Tibial artery (tissue), 4 donors: ENCODE measurements at regions not wholly inside any gene's neighbourhood (a gene's known extent, or its start where the extent isn't known, plus 50 kb on each side); places are given as distances from the start of the nearest gene placed in this dataset.

ENCODE experiments used
- DNase-seq, 2 donors: peaks; one replicate each; pipeline ENCODE4 v3.0.0-alpha.2; 2019
- H3K27ac ChIP-seq, 2 donors: fragments of 200-600 bp; sonication (generic) in 1 of 2; 1 replicate in 1 of 2; 2 replicates in 1 of 2; pipeline ENCODE4 v1.5.1; 2018 to 2019; ENCODE audit warnings: mild to moderate bottlenecking in 1 of 2
- H3K27me3 ChIP-seq, 2 donors: fragments of 200-600 bp; sonication (generic) in 1 of 2; one replicate each; pipeline versions ENCODE4 v1.5.1 to v1.6.0; 2016 to 2019
- H3K36me3 ChIP-seq, 3 donors: fragments of 200-600 bp; sonication (generic) in 2 of 3; one replicate each; pipeline ENCODE4 v1.5.1; 2016 to 2019; ENCODE audit warnings: mild to moderate bottlenecking in 2 of 3
- H3K4me1 ChIP-seq, 4 donors: fragments of 200-600 bp; sonication (generic) in 2 of 4; 1 replicate in 3 of 4; 2 replicates in 1 of 4; pipeline ENCODE4 v1.5.1; 2016 to 2019
- H3K4me3 ChIP-seq, 2 donors: fragments of 200-600 bp; sonication (generic) in 1 of 2; 1 replicate in 1 of 2; 2 replicates in 1 of 2; pipeline ENCODE4 v1.5.1; 2018 to 2019; ENCODE audit warnings: mild to moderate bottlenecking in 2 of 2
- H3K9me3 ChIP-seq, 3 donors: fragments of 200-600 bp; sonication (generic) in 1 of 3; one replicate each; pipeline ENCODE4 v1.5.1; 2016 to 2019
- intact Hi-C: fragments of 100-400 bp; cut with DNase I; formaldehyde crosslinking; loops from one replicate; pipeline ENCODE4 v1.15.0; 2023; ENCODE audit warnings: low total_unique reads
- TF ChIP-seq, protein P1 (sequence below), 2 experiments: fragments of 200-600 bp in 1 of 2; fragments of 450-650 bp in 1 of 2; IDR thresholded peaks; one replicate each; pipeline ENCODE4 v1.5.1; 2017 to 2019; ENCODE audit warnings: antibody characterized with exemption in 2 of 2, mild to moderate bottlenecking in 1 of 2, moderate library complexity in 1 of 2

DNA sequence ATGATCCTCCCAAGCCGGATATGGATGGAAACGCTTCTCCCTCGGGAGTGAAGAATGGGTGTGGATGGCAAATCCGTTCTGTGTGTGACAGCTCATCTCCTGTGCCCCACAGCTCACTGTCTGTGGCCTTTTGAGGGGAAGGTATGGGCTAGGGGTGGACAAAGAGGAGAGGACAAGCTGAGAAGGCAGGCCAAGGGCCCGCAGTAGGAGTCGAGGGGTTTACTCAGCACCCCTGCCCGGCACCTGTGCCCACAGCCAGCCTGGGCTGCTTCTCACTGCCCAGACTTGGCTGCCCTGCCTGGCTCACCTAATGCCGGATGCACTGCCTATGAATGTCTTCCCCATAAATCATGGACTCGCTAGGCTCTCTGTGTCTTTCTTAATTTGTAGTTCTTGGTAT is 503.8 kb downstream of the TCERG1L start:
- TF ChIP-seq, protein P1, sequence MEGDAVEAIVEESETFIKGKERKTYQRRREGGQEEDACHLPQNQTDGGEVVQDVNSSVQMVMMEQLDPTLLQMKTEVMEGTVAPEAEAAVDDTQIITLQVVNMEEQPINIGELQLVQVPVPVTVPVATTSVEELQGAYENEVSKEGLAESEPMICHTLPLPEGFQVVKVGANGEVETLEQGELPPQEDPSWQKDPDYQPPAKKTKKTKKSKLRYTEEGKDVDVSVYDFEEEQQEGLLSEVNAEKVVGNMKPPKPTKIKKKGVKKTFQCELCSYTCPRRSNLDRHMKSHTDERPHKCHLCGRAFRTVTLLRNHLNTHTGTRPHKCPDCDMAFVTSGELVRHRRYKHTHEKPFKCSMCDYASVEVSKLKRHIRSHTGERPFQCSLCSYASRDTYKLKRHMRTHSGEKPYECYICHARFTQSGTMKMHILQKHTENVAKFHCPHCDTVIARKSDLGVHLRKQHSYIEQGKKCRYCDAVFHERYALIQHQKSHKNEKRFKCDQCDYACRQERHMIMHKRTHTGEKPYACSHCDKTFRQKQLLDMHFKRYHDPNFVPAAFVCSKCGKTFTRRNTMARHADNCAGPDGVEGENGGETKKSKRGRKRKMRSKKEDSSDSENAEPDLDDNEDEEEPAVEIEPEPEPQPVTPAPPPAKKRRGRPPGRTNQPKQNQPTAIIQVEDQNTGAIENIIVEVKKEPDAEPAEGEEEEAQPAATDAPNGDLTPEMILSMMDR (IDR thresholded peaks at IDR 0.05) = no peak
- H3K4me1 ChIP-seq = no peaks in the 10 kb centered on the region
- no peak overlapping the region for H3K4me3 ChIP-seq
- H3K27me3 ChIP-seq = no peaks in the 10 kb centered on the region
- no peaks in the 10 kb centered on the region for H3K36me3 ChIP-seq
- no peak overlapping the region for H3K27ac ChIP-seq
- no peak for DNase-seq
- no peaks in the 10 kb centered on the region for H3K9me3 ChIP-seq
- intact Hi-C loops = no loop called here

DNA sequence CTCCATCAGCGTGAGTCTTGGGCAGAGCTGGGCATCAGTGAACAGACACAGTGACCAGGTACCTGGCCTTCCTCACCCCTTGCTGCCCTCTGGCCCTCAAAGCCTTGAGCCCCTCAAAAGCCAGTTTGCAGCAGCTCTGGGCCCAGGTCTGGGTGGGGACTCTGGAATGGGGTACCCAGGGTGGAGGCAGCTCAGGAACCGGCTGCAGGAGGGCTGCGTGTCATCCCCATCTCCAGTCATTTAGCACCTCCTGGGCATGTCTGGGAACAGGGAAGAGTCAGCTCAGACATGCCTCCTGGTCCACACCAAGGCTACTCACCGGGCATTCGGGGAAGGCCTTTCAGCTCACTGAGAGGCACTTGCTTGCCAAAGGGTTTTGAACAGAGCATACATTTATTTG is 503.3 kb downstream of the TCERG1L start:
- no peaks in the 10 kb centered on the region for H3K27me3 ChIP-seq
- no peak for DNase-seq
- no peaks in the 10 kb centered on the region for H3K9me3 ChIP-seq
- TF ChIP-seq, protein P1 (IDR thresholded peaks at IDR 0.05) = no peak
- no peak overlapping the region for H3K4me3 ChIP-seq
- H3K27ac ChIP-seq = no peak overlapping the region
- intact Hi-C loops = no loop called here
- no peaks in the 10 kb centered on the region for H3K4me1 ChIP-seq
- no peaks in the 10 kb centered on the region for H3K36me3 ChIP-seq

DNA sequence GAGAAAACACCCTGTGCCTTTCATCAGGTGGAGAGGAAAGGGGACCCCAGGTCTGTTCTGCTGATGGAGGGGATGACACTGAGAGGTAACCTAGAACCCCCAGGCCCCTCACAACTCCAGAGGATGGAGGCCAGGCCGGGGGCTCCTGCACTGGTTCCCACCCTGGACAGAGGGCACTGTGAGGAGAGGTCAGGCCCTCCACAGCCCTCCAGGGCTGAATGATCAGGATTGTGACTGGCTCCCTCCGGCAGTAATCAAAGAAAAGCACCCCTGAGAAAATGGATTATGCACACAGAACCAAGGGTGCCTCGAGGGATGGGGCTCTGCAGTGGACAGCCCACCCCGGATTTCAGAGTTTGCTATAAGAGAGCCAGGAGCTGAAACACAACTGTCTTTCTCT is 502.8 kb downstream of the TCERG1L start:
- intact Hi-C loops = no loop called here
- TF ChIP-seq, protein P1 (IDR thresholded peaks at IDR 0.05) = no peak
- H3K4me3 ChIP-seq = no peak overlapping the region
- H3K4me1 ChIP-seq = no peaks in the 10 kb centered on the region
- H3K27ac ChIP-seq = no peak overlapping the region
- H3K36me3 ChIP-seq = no peaks in the 10 kb centered on the region
- H3K27me3 ChIP-seq = no peaks in the 10 kb centered on the region
- no peaks in the 10 kb centered on the region for H3K9me3 ChIP-seq
- DNase-seq = no peak

DNA sequence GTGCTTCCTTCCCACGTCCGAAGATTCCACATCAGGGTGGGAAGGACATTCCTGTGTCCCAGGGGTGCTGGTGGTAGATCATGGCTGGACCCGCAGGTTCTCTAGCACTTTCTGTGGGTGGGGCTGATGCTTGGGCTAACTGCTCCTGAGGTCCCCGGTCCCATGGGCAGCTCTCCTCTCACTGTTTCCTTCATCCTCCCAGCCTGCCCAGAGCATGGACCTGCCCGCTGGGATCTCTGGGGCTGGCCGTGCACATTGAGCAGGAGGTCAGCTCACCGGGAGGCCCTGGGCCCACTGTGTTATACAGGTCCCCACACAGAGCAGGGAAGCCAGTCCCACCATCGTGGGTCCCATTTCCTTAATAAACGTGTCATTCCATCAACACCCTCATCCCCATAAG is 502.3 kb downstream of the TCERG1L start:
- no peak overlapping the region for H3K4me3 ChIP-seq
- H3K9me3 ChIP-seq = no peaks in the 10 kb centered on the region
- H3K27ac ChIP-seq = no peak overlapping the region
- no peak for DNase-seq
- no peaks in the 10 kb centered on the region for H3K27me3 ChIP-seq
- H3K36me3 ChIP-seq = no peaks in the 10 kb centered on the region
- intact Hi-C loops = no loop called here
- TF ChIP-seq, protein P1 (IDR thresholded peaks at IDR 0.05) = no peak
- H3K4me1 ChIP-seq = no peaks in the 10 kb centered on the region

DNA sequence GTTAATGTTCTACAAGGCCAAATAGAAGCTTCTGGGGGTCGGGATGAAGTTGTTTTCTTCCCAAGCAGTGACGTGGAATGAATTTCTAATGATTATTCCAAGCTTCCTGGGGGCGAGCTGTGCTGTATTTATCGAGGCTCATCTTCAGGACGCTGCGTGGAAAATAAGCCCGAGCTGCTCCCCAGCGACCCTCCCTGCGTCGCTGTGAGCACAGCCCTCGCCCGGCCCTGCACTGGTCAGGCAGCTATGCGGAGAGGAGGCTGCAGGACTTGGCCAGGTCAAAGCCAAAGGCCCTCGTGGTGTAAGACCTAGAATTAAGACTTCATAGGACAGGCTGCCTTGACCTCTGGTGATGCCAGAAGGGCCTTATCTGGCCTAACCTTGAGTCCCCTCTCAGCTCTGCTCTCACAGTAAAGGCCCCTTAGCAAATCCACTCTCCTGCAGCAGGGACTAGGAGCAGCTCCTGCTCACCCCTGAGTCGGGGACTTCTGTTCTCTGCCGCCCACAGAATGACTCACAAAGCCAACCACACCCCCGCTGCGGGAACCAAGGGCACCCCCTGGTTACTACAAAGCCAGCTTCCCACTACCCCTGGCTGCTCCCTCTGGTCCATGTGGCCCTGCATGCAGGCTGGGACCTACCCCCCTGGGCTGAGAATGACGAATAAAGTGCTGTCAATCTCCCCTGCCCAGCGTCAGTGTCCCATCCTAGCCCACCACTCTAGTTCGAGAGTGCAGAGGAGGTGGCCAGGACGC is 501.6 kb downstream of the TCERG1L start:
- Histone ChIP-seq H3K27ac (no peak overlapping the region), H3K27me3 (no peaks in the 10 kb centered on the region), H3K4me3 (no peak overlapping the region), H3K9me3 (no peaks in the 10 kb centered on the region), H3K4me1 (no peaks in the 10 kb centered on the region), H3K36me3 (no peaks in the 10 kb centered on the region)
- intact Hi-C loops = no loop called here
- no peak for DNase-seq
- TF ChIP-seq, protein P1 (IDR thresholded peaks at IDR 0.05) = no peak

DNA sequence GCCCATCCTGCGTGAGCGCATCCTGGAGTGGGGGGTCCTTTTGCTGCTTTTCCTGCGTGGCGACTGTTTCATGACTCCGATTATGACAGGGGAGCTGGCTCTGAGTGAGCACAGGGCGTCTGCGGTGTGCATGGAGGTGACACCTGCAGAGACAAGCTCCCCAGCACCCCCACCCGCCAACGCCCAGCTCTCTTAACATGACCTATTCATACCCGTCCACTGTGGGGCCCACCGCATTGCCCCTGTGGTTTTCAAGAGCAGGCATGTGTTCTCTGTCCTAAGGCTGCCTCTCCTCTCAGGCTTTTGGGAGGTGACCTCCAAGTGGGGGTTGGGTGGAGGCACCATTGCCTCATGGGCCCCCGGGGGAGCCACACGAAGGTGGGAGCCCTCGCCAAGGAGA is 500.7 kb downstream of the TCERG1L start:
- TF ChIP-seq, protein P1 (IDR thresholded peaks at IDR 0.05) = no peak
- no peaks in the 10 kb centered on the region for H3K36me3 ChIP-seq
- intact Hi-C loops = no loop called here
- H3K27ac ChIP-seq = no peak overlapping the region
- no peaks in the 10 kb centered on the region for H3K9me3 ChIP-seq
- H3K4me1 ChIP-seq = no peaks in the 10 kb centered on the region
- H3K4me3 ChIP-seq = no peak overlapping the region
- no peak for DNase-seq
- H3K27me3 ChIP-seq = no peaks in the 10 kb centered on the region
